KG1 (cell line): ENCODE measurements at regions not wholly inside any gene's neighbourhood (a gene's known extent, or its start where the extent isn't known, plus 50 kb on each side); places are given as distances from the start of the nearest gene placed in this dataset.
"Not testable (repeated sequence)": the region's sequence is repeated elsewhere in the genome, so short reads cannot be mapped to it uniquely, and the experiment has no call there.

ENCODE experiments used
- DNase-seq: peaks from one replicate; lab custom pipeline; 2025; lab: John Stamatoyannopoulos, UW

- no peak for DNase-seq
These were observed 157.7 kb downstream of the PAPSS1 start for GRCh38 chr4:107562316-107562715.

- no peak for DNase-seq
These were observed 158.6 kb downstream of the PAPSS1 start for GRCh38 chr4:107561481-107561880.

- no peak for DNase-seq
These were observed 160.4 kb downstream of the PAPSS1 start for GRCh38 chr4:107559653-107560052.

GRCh38 chr4:107552306-107552705, 167.7 kb downstream of the PAPSS1 start:
- no peak for DNase-seq

GRCh38 chr4:107548211-107548905, 171.7 kb downstream of the PAPSS1 start:
- DNase-seq = no peak

GRCh38 chr4:107546638-107547037, 173.4 kb downstream of the PAPSS1 start:
- DNase-seq = no peak

- no peak for DNase-seq
These were observed 178.5 kb downstream of the PAPSS1 start for GRCh38 chr4:107541511-107541910.

GRCh38 chr4:107531927-107532326, 188.1 kb downstream of the PAPSS1 start:
- no peak for DNase-seq

- DNase-seq = no peak
These were observed 199.7 kb downstream of the PAPSS1 start for GRCh38 chr4:107520368-107520767.

GRCh38 chr4:107519053-107519452, 201.0 kb downstream of the PAPSS1 start:
- DNase-seq = no peak

GRCh38 chr4:107518076-107518475, 202.0 kb downstream of the PAPSS1 start:
- DNase-seq = no peak

- no peak for DNase-seq
These were observed 207.5 kb downstream of the PAPSS1 start for GRCh38 chr4:107512549-107512948.

- DNase-seq = no peak
These were observed 210.4 kb downstream of the PAPSS1 start for GRCh38 chr4:107509615-107510014.

- DNase-seq = no peak
These were observed 219.5 kb downstream of the PAPSS1 start for GRCh38 chr4:107500551-107500950.

- no peak for DNase-seq
These were observed 223.0 kb downstream of the PAPSS1 start for GRCh38 chr4:107497054-107497453.

GRCh38 chr4:107492566-107492965, 227.5 kb downstream of the PAPSS1 start:
- DNase-seq = no peak

GRCh38 chr4:107490116-107490515, 229.9 kb downstream of the PAPSS1 start:
- no peak for DNase-seq

GRCh38 chr4:107483621-107484020, 236.4 kb downstream of the PAPSS1 start:
- not testable (repeated sequence) for DNase-seq

- DNase-seq = no peak
These were observed 237.5 kb downstream of the PAPSS1 start for GRCh38 chr4:107482546-107482945.

- no peak for DNase-seq
These were observed 241.6 kb downstream of the PAPSS1 start for GRCh38 chr4:107478327-107478980.

- DNase-seq = no peak
These were observed 246.9 kb downstream of the PAPSS1 start for GRCh38 chr4:107473126-107473525.

GRCh38 chr4:107472265-107472948, 247.6 kb downstream of the PAPSS1 start:
- no peak for DNase-seq

- DNase-seq = no peak
These were observed 249.9 kb downstream of the PAPSS1 start for GRCh38 chr4:107470173-107470572.
